ENCODE measurements at regions not wholly inside any gene's neighbourhood (a gene's known extent, or its start where the extent isn't known, plus 50 kb on each side); places are given as distances from the start of the nearest gene placed in this dataset.

DNA sequence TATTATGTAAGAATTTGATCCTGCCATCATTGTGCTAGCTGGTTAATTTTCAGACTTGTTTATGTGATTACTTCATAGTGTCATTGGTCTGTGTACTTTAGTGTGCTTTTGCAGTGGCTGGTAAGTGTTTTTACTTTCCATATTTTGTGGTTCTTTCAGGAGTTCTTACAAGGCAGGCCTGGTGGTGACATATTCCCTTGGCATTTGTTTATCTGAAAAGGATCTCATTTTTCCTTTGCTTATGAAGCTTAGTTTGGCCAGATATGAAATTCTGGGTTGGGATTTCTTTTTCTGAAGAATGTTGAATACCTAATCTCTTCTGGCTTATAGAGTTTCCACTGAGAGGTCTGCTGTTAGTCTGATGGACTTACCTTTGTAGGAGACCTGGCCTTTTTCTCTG lies 72.8 kb upstream of the MC4R start:
- in situ Hi-C loops (cut with MboI; ENCODE audit: low pct_unique_long_range_greater_than_20kb in 2 of 9, low sequenced_read_pairs in 9 of 9, unreplicated experiment in 9 of 9): no loop called here
- no peak overlapping the region for H3K4me3 ChIP-seq
- H3K4me1 ChIP-seq (replicated peaks in 1 of 2): no peaks in the 10 kb centered on the region
- no peak for ATAC-seq (replicated peaks in 6 of 8)
- no peak overlapping the region for H3K27ac ChIP-seq

GRCh38 chr18:60446821-60447220 lies 74.2 kb upstream of the MC4R start:
- Histone ChIP-seq H3K27ac (no peak overlapping the region), H3K4me1 (replicated peaks in 1 of 2) (no peaks in the 10 kb centered on the region), H3K4me3 (no peak overlapping the region)
- WGBS, 10 experiments: 17 to 82% (median 50%) methylated on average over 1 to 3 of the region's 5 CpGs; no CpG with 5 or more reads in 6 of the 10 experiments
- peak in 3 of 8 experiments; percentile 66 to 96 (median 95) for ATAC-seq (replicated peaks in 6 of 8)
- in situ Hi-C loops (cut with MboI; ENCODE audit: low pct_unique_long_range_greater_than_20kb in 2 of 9, low sequenced_read_pairs in 9 of 9, unreplicated experiment in 9 of 9): no loop called here

- Histone ChIP-seq H3K4me1 (replicated peaks in 1 of 2) (no peaks in the 10 kb centered on the region), H3K4me3 (no peak overlapping the region), H3K27ac (no peak overlapping the region)
- WGBS, 10 experiments: 0 to 100% (median 85%) methylated on average over 1 to 3 of the region's 3 CpGs
- in situ Hi-C loops (cut with MboI; ENCODE audit: low pct_unique_long_range_greater_than_20kb in 2 of 9, low sequenced_read_pairs in 9 of 9, unreplicated experiment in 9 of 9): no loop called here
- ATAC-seq (replicated peaks in 6 of 8): no peak
These were observed 76.1 kb upstream of the MC4R start for GRCh38 chr18:60448487-60449267.

GRCh38 chr18:60452421-60452820 lies 79.8 kb upstream of the MC4R start:
- Histone ChIP-seq H3K4me3 (no peak overlapping the region), H3K27ac (no peak overlapping the region), H3K4me1 (replicated peaks in 1 of 2) (no peaks in the 10 kb centered on the region)
- ATAC-seq (replicated peaks in 6 of 8): peak in 3 of 8 experiments; percentile 57 to 98 (median 76)
- 0 to 100% (median 75%) methylated on average over 1 of the region's 1 CpG; no CpG with 5 or more reads in 1 of the 10 experiments for WGBS, 10 experiments
- in situ Hi-C loops (cut with MboI; ENCODE audit: low pct_unique_long_range_greater_than_20kb in 2 of 9, low sequenced_read_pairs in 9 of 9, unreplicated experiment in 9 of 9): no loop called here

DNA sequence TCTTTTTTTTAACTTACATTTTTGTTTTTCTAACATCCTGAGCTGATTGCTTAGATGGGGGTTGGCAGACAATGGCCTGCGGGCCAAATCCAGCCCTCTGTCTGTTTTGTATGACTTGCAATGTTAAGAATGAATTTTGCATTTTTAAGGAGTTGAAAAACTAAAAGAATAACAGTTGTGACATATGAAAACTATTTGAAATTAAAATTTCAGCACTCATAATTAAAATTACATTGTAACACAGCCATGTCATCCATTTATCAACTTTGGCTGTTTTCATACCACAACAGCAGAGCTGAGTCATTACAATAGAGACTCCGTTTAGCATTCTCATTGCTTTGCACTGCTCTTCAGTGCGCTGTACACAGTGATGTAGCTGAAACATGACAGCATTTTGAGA lies 94.1 kb upstream of the MC4R start:
- 14 to 100% (median 87%) methylated on average over 1 to 3 of the region's 3 CpGs; no CpG with 5 or more reads in 1 of the 10 experiments for WGBS, 10 experiments
- in situ Hi-C loops (cut with MboI; ENCODE audit: low pct_unique_long_range_greater_than_20kb in 2 of 9, low sequenced_read_pairs in 9 of 9, unreplicated experiment in 9 of 9): no loop called here
- peak in 2 of 8 experiments; percentile 93 to 94 for ATAC-seq (replicated peaks in 6 of 8)
- Histone ChIP-seq H3K4me3 (no peak overlapping the region), H3K27ac (no peak overlapping the region), H3K4me1 (replicated peaks in 1 of 2) (peaks cover 5% of the 10 kb centered on the region in 2 donors)

DNA sequence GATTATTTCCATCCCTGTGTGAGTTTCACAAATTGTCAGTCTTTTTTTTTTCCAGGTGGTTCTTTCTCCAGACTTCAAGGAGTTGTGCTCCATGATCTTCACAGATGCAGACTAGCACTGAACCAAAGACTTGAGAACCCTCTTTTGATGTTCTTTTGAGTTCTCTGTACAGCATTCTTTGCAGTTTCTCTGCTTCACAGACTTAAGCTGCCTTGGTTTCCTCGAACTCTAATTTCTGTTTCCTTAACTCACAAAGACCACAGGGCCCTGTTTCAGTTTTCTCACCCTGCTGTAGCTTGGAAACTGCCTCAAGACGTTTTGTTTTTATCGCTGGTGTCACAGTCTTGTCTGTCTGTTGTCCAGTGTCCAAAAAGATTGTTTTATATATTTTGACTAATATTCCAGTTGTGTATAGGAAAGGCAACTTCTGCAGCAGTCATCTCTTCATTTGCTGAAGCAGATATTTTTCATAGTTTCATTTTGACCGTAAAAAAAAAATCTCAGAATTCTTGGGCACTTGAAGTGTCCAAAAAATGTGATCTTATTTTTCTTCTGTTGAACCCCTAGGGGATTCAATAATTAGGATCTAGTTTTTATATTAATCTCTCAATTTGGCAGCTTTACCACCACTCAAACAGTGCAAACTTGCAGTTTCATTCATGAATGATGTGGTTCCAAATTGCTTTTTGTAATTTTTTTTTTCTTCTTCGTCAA lies 97.0 kb upstream of the MC4R start:
- no peak for ATAC-seq (replicated peaks in 6 of 8)
- in situ Hi-C loops (cut with MboI; ENCODE audit: low pct_unique_long_range_greater_than_20kb in 2 of 9, low sequenced_read_pairs in 9 of 9, unreplicated experiment in 9 of 9): no loop called here
- H3K4me3 ChIP-seq: no peak overlapping the region
- 0 to 73% (median 35%) methylated on average over 1 to 5 of the region's 5 CpGs for WGBS, 10 experiments
- H3K27ac ChIP-seq: no peak overlapping the region
- peaks cover 5% of the 10 kb centered on the region in 2 donors for H3K4me1 ChIP-seq (replicated peaks in 1 of 2)

- in situ Hi-C loops (cut with MboI; ENCODE audit: low pct_unique_long_range_greater_than_20kb in 2 of 9, low sequenced_read_pairs in 9 of 9, unreplicated experiment in 9 of 9): no loop called here
- 40 to 100% (median 100%) methylated on average over 1 of the region's 1 CpG; no CpG with 5 or more reads in 2 of the 10 experiments for WGBS, 10 experiments
- ATAC-seq (replicated peaks in 6 of 8): no peak
These were observed 99.1 kb upstream of the MC4R start for GRCh38 chr18:60471652-60472051.

DNA sequence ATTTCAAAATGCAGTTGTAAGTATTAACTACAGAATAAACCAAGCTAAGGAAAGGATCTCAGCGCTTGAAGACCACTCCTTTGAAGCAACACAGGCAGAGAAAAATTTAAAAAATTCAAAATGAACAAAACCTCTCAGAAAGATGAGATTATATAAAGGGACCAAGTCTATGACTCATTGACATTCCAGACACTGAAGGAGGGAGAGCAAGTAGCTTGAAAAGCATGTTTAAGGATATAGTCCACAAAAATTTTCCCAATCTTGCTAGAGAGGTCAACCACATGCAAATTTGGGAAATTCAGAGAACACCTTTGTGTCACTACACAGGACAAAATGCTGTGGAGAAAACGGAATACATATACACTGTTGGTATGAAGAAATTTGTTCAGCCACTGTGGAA lies 112.6 kb upstream of the MC4R start:
- in situ Hi-C loops (cut with MboI; ENCODE audit: low pct_unique_long_range_greater_than_20kb in 2 of 9, low sequenced_read_pairs in 9 of 9, unreplicated experiment in 9 of 9): no loop called here
- WGBS, 10 experiments: 18 to 91% (median 63%) methylated on average over 1 to 2 of the region's 2 CpGs
- no peak for ATAC-seq (replicated peaks in 6 of 8)
- Histone ChIP-seq H3K4me3 (no peak overlapping the region), H3K4me1 (replicated peaks in 1 of 2) (no peaks in the 10 kb centered on the region), H3K27ac (no peak overlapping the region)

More at GRCh38 chr18:60471652-60472051, 99.1 kb upstream of the MC4R start:
- H3K27ac ChIP-seq: no peak overlapping the region
- peaks cover 5% of the 10 kb centered on the region in 2 donors for H3K4me1 ChIP-seq (replicated peaks in 1 of 2)
- no peak overlapping the region for H3K4me3 ChIP-seq

- H3K4me1 ChIP-seq (replicated peaks in 1 of 2): no peaks in the 10 kb centered on the region
- in situ Hi-C loops (cut with MboI; ENCODE audit: low pct_unique_long_range_greater_than_20kb in 2 of 9, low sequenced_read_pairs in 9 of 9, unreplicated experiment in 9 of 9): no loop called here
- no peak overlapping the region for H3K4me3 ChIP-seq
- ATAC-seq (replicated peaks in 6 of 8): no peak
- 10 to 80% (median 40%) methylated on average over 1 to 4 of the region's 4 CpGs; no CpG with 5 or more reads in 1 of the 10 experiments for WGBS, 10 experiments
- H3K27ac ChIP-seq: no peak overlapping the region
These were observed 120.5 kb upstream of the MC4R start for GRCh38 chr18:60493066-60493465.

GRCh38 chr18:60499675-60500074 lies 127.1 kb upstream of the MC4R start:
- no peak for ATAC-seq (replicated peaks in 6 of 8)
- H3K27ac ChIP-seq: no peak overlapping the region
- WGBS, 10 experiments: 33 to 100% (median 88%) methylated on average over 3 to 4 of the region's 4 CpGs; no CpG with 5 or more reads in 2 of the 10 experiments
- no peak overlapping the region for H3K4me3 ChIP-seq
- in situ Hi-C loops (cut with MboI; ENCODE audit: low pct_unique_long_range_greater_than_20kb in 2 of 9, low sequenced_read_pairs in 9 of 9, unreplicated experiment in 9 of 9): no loop called here
- peaks cover 0 to 5% of the 10 kb centered on the region in 2 donors for H3K4me1 ChIP-seq (replicated peaks in 1 of 2)

- Histone ChIP-seq H3K27ac (no peak overlapping the region), H3K4me1 (replicated peaks in 1 of 2) (peaks cover 0 to 5% of the 10 kb centered on the region in 2 donors), H3K4me3 (no peak overlapping the region)
- in situ Hi-C loops (cut with MboI; ENCODE audit: low pct_unique_long_range_greater_than_20kb in 2 of 9, low sequenced_read_pairs in 9 of 9, unreplicated experiment in 9 of 9): no loop called here
- WGBS, 10 experiments: 0 to 100% (median 72%) methylated on average over 1 to 2 of the region's 2 CpGs
- no peak for ATAC-seq (replicated peaks in 6 of 8)
These were observed 128.4 kb upstream of the MC4R start for GRCh38 chr18:60500960-60501359.

- Histone ChIP-seq H3K4me3 (no peak overlapping the region), H3K27ac (no peak overlapping the region), H3K4me1 (replicated peaks in 1 of 2) (peaks cover 0 to 5% of the 10 kb centered on the region in 2 donors)
- ATAC-seq (replicated peaks in 6 of 8): peak in 2 of 8 experiments; percentile 62 to 65
- in situ Hi-C loops (cut with MboI; ENCODE audit: low pct_unique_long_range_greater_than_20kb in 2 of 9, low sequenced_read_pairs in 9 of 9, unreplicated experiment in 9 of 9): no loop called here
- 45 to 94% (median 63%) methylated on average over 1 to 5 of the region's 5 CpGs; no CpG with 5 or more reads in 1 of the 10 experiments for WGBS, 10 experiments
These were observed 130.0 kb upstream of the MC4R start for GRCh38 chr18:60502591-60502990.

DNA sequence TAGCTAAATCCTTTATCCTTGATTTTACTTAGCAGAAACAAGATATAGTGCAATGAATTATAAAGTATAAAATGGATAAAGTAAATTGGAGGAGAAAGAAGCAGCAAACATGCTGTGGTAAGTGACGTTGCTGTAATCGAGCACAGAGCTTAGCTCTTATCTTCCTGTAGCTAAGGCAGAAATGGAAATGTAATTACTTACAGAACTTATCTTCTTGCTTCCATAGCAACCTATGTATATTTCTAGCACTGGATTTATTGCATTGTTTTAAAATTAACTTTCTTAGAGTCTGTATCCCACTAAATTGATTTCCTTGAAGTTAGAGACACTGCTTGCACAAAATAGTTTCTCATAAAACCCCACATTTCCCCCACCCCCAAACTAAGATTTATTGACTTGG lies 130.6 kb upstream of the MC4R start:
- H3K4me3 ChIP-seq: no peak overlapping the region
- in situ Hi-C loops (cut with MboI; ENCODE audit: low pct_unique_long_range_greater_than_20kb in 2 of 9, low sequenced_read_pairs in 9 of 9, unreplicated experiment in 9 of 9): no loop called here
- peaks cover 0 to 5% of the 10 kb centered on the region in 2 donors for H3K4me1 ChIP-seq (replicated peaks in 1 of 2)
- ATAC-seq (replicated peaks in 6 of 8): no peak
- H3K27ac ChIP-seq: no peak overlapping the region
- 0 to 100% (median 88%) methylated on average over 2 of the region's 2 CpGs; no CpG with 5 or more reads in 1 of the 10 experiments for WGBS, 10 experiments
